Activated B cell treated with CpG ODN at 0.5 μM for 24 hours (primary cell): ENCODE measurements at regions not wholly inside any gene's neighbourhood (a gene's known extent, or its start where the extent isn't known, plus 50 kb on each side); places are given as distances from the start of the nearest gene placed in this dataset.

ENCODE experiments used
- ATAC-seq: fragments of 200-7000 bp; cut with Tn5 transposase; one replicate; pipeline ENCODE4 v1.10.0; 2021; ENCODE audit warnings: low read depth, mild to moderate bottlenecking, moderate library complexity
- CTCF ChIA-PET: fragments of 350-600 bp; sonication (Branson Sonifier 250); formaldehyde crosslinking; loops from one replicate; lab custom pipeline; 2021; ENCODE audit warnings: antibody characterized with exemption; lab: Charles Lee
- POLR2A ChIA-PET: fragments of 350-600 bp; sonication (Branson Sonifier 250); formaldehyde crosslinking; loops from one replicate; lab custom pipeline; 2021; ENCODE audit warnings: antibody characterized with exemption; lab: Charles Lee
- DNase-seq: peaks from one replicate; pipeline ENCODE4 v3.0.0; 2022
- H3K27ac Mint-ChIP-seq: one replicate; pipeline ENCODE4 v1.8.0; 2020; ENCODE audit warnings: mixed read lengths
- H3K27me3 Mint-ChIP-seq: one replicate; pipeline ENCODE4 v1.8.0; 2021; ENCODE audit warnings: mixed read lengths
- H3K36me3 Mint-ChIP-seq: one replicate; pipeline ENCODE4 v1.8.0; 2021; ENCODE audit warnings: low read depth, mixed read lengths
- H3K4me1 Mint-ChIP-seq: one replicate; pipeline ENCODE4 v1.8.0; 2021; ENCODE audit warnings: mixed read lengths
- H3K4me3 Mint-ChIP-seq: one replicate; pipeline ENCODE4 v1.8.0; 2020; ENCODE audit warnings: mild to moderate bottlenecking, mixed read lengths
- H3K9me3 Mint-ChIP-seq: one replicate; pipeline ENCODE4 v1.8.0; 2020; ENCODE audit warnings: mixed read lengths
- CTCF ChIP-seq: fragments of 200-600 bp; IDR thresholded peaks from one replicate; pipeline ENCODE4 v1.8.0; 2022; ENCODE audit warnings: antibody characterized with exemption, mild to moderate bottlenecking
- intact Hi-C: fragments of 100-400 bp; cut with micrococcal nuclease; formaldehyde crosslinking; loops from one replicate; pipeline ENCODE4 v1.15.1; 2024

- ATAC-seq (no peak), DNase-seq (no peak)
- Mint-ChIP-seq H3K9me3 (no peaks in the 10 kb centered on the region), H3K36me3 (no peaks in the 10 kb centered on the region), H3K4me1 (no peaks in the 10 kb centered on the region), H3K4me3 (no peak overlapping the region), H3K27ac (no peak overlapping the region), H3K27me3 (no peaks in the 10 kb centered on the region)
- CTCF ChIA-PET: no interaction called here
- intact Hi-C loops: no loop called here
- no peak for TF ChIP-seq CTCF
- POLR2A ChIA-PET: no interaction called here
Measured at GRCh38 chr14:53333809-53334208, 180.7 kb upstream of the DDHD1 start.

- CTCF ChIA-PET: no interaction called here
- ATAC-seq (no peak), DNase-seq (no peak)
- Mint-ChIP-seq H3K27ac (no peak overlapping the region), H3K36me3 (no peaks in the 10 kb centered on the region), H3K4me1 (no peaks in the 10 kb centered on the region), H3K4me3 (no peak overlapping the region), H3K27me3 (no peaks in the 10 kb centered on the region), H3K9me3 (no peaks in the 10 kb centered on the region)
- POLR2A ChIA-PET: no interaction called here
- intact Hi-C loops: no loop called here
- no peak for TF ChIP-seq CTCF
Measured at GRCh38 chr14:53331921-53332320, 178.8 kb upstream of the DDHD1 start.

GRCh38 chr14:53331247-53331646 is 178.1 kb upstream of the DDHD1 start:
- no peak for ATAC-seq
- Mint-ChIP-seq H3K36me3 (no peaks in the 10 kb centered on the region), H3K27me3 (no peaks in the 10 kb centered on the region), H3K4me3 (no peak overlapping the region), H3K4me1 (no peaks in the 10 kb centered on the region), H3K27ac (no peak overlapping the region), H3K9me3 (no peaks in the 10 kb centered on the region)
- intact Hi-C loops: no loop called here
- CTCF ChIA-PET: no interaction called here
- POLR2A ChIA-PET: no interaction called here
- TF ChIP-seq CTCF: no peak
- DNase-seq: no peak

GRCh38 chr14:53330441-53330840 is 177.3 kb upstream of the DDHD1 start:
- CTCF ChIA-PET: no interaction called here
- intact Hi-C loops: no loop called here
- DNase-seq: no peak
- Mint-ChIP-seq H3K36me3 (no peaks in the 10 kb centered on the region), H3K27ac (no peak overlapping the region), H3K4me3 (no peak overlapping the region), H3K27me3 (no peaks in the 10 kb centered on the region), H3K4me1 (no peaks in the 10 kb centered on the region), H3K9me3 (no peaks in the 10 kb centered on the region)
- no peak for ATAC-seq
- TF ChIP-seq CTCF: no peak
- POLR2A ChIA-PET: no interaction called here

- Mint-ChIP-seq H3K4me1 (no peaks in the 10 kb centered on the region), H3K9me3 (no peaks in the 10 kb centered on the region), H3K27me3 (no peaks in the 10 kb centered on the region), H3K27ac (no peak overlapping the region), H3K4me3 (no peak overlapping the region), H3K36me3 (no peaks in the 10 kb centered on the region)
- POLR2A ChIA-PET: no interaction called here
- intact Hi-C loops: no loop called here
- no peak for TF ChIP-seq CTCF
- CTCF ChIA-PET: no interaction called here
- no peak for ATAC-seq
- no peak for DNase-seq
Measured at GRCh38 chr14:53328841-53329240, 175.7 kb upstream of the DDHD1 start.
